HG03378 (cell line): ENCODE measurements at regions not wholly inside any gene's neighbourhood (a gene's known extent, or its start where the extent isn't known, plus 50 kb on each side); places are given as distances from the start of the nearest gene placed in this dataset.
"Not testable (repeated sequence)": the region's sequence is repeated elsewhere in the genome, so short reads cannot be mapped to it uniquely, and the experiment has no call there.

Experiments used
- ATAC-seq: cut with Tn5 transposase; IDR thresholded peaks from one replicate; pipeline ENCODE4 v1.9.1; 2021; ENCODE audit warnings: mild to moderate bottlenecking, moderate library complexity; ENCODE audit not compliant: unreplicated experiment

DNA sequence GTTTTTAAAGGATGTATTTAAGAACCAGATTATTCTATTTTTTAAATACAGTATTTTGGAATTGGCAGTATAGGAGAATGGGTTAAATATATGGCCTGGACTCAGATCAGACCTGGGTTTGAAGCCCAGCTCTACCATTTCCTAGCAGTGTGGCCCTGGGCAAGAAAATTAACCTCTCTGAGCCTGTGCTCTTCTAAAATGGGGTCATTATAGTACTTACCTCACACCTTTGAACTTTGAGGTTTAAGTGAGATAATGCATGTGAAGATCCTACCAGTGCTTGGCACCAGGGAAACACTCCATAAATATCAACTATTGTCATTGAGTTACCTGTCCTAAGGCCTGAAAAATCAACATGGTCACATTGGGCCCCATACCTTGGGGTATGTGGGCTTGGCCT, 93.4 kb upstream of the WSB1 start:
- no peak for ATAC-seq

DNA sequence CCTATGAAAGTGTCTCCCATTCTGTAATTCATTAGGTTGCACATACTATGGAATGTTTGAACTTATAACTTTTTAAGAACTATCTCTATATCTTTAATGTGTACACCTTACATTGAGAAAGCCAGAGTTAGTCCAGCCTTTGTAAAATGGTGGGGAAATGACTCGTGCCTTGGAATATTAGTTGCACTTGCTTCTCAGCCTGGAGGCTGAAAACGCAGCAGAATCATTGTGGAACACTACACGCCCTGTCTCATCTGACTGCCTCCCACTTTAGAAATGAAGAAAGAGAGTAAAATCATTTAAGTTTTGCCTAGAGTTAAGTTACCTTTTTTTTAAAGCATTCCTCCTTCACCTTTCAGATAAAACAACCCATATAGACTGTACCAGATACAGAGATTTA, 90.7 kb upstream of the WSB1 start:
- ATAC-seq = no peak

DNA sequence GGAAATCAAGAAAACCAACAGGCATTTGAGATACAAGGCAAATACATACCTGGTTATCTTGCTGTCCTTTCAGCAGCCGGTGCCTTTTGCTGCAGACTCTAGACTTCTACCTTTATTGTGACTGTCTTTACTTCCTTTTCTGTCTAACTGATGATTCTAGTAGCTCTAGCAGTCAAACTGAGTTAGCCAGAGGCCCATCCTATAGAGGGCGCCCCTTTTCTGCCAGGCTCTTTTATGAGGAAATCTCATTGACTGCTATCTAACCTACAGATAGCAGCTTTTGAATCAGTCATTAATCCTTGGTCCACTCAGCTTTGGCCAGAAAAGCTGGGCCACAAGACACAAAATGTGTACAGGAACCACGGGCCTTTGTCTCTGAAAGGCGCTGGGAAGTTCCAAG, 87.5 kb upstream of the WSB1 start:
- ATAC-seq = no peak

DNA sequence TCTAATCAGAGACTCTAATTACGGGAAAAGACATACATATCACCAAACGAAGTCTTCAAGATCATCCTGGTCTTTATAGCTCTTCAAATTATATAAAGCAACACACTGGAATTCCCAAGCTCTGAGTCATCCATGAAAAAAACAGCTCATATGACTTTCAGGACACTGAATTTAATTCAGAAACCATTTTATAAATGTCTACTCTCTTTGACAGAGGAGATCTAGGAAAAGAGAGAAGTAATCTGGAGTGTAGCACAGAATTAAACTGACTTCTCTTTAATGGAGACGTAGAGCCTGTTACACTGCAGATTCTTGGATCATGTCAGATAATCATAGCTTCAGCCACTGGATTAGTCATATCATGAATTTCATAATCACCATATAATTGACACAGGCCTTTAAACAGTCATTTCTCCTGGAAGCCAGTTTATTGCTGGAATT, 86.8 kb upstream of the WSB1 start:
- no peak for ATAC-seq

DNA sequence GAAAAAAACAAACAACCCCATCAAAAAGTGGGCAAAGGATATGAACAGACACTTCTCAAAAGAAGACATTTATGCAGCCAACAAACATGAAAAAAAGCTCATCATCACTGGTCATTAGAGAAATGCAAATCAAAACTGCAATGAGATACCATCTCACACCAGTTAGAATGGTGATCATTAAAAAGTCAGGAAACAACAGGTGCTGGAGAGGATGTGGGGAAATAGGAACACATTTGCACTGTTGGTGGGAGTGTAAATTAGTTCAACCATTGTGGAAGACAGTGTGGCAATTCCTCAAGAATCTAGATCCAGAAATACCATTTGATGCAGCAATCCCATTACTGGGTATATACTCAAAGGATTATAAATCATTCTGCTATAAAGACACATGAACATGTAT, 85.5 kb upstream of the WSB1 start:
- not testable (repeated sequence) for ATAC-seq

DNA sequence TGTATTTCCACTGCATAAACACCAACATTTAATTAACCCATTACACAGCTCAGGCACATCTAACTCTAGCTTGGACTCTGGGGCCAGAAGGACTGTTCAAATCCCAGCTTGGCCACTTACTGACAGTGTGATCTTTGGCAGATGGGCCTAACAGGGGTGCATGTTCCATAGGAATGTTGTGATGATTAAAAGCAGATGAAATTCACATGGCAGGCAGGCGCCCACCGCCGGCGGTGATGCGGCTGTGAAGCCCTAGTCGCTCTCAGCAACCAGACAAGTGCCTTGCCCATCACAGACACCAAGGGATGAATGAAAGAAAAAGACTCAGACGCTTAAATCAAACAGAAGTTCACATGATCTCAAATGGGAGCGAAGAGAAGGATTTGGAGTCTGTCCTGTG, 84.6 kb upstream of the WSB1 start:
- ATAC-seq = no peak

DNA sequence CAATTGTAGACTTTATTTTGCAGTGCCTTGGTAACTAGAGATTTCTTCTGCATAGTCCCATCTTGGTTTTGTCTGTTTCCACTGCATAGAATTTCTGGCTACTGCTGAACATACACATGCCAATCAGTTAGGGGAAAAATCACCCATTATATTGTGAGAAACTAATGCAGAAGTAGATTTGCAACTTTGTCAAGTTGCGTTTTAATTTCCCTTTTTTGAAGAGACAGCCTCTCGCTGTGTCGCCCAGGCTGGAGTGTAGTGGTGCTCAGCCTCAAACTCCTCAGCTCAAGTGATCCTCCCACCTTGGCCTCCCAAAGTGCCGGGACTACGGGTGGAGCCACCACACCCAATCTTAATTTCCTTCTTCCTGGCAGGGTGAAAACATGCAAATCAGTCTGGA, 83.1 kb upstream of the WSB1 start:
- ATAC-seq = not testable (repeated sequence)

DNA sequence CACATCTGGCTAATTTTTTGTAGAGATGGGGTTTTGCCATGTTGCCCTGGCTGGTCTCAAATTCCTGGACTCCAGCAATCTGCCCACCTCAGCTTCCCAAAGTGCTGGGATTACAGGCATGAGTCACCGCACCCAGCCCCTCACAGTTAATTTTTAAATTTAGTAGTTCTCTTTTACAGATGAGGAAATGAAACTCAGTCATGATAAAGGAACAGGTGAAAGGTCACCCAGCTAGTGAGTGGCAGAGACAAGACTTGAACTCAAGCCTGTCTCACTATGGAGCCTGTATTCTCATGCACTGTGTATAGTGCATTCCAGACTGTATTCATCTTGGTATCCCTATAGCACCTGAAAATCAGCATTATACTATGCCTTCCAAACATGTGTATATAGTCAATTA, 77.1 kb upstream of the WSB1 start:
- ATAC-seq = peak; percentile 34

DNA sequence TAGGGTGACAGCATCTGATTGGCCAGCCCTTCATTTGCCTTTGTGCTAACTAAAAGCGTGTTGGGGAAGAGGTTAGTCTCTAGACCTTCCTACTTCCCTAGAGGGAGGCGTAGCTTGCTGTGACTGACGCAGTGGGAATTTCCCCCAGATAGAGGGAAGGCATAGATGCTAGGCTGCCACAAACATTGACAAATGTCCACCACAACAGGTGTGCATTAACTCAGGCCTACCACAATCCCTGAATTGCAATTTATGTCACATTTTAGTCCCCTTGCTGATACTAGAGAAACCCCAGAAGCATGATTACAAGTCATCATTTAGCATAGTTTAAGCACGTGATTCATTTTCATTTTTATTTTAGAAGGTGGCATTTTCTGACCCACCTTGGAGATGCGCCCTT, 76.3 kb upstream of the WSB1 start:
- peak; percentile 79 for ATAC-seq

DNA sequence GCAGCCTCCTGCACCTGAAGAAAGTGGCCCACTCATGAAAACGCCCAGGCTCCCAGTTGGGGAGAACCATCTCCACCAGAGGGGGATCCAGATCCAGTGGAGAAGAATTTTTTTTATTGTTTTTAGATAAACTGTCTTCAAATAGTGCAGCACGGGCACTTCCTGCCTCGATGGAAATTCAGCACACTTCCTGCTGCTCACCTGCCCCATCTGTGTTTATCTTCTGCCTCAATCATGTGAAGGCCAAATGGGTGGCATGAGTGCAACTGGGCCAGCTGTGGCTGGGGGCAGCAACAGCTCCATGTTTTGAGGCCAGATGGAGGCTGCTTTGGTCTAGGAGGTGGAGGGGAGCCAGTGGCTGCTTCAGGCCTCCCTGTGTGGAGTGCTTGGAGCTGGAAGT, 75.9 kb upstream of the WSB1 start:
- no peak for ATAC-seq

DNA sequence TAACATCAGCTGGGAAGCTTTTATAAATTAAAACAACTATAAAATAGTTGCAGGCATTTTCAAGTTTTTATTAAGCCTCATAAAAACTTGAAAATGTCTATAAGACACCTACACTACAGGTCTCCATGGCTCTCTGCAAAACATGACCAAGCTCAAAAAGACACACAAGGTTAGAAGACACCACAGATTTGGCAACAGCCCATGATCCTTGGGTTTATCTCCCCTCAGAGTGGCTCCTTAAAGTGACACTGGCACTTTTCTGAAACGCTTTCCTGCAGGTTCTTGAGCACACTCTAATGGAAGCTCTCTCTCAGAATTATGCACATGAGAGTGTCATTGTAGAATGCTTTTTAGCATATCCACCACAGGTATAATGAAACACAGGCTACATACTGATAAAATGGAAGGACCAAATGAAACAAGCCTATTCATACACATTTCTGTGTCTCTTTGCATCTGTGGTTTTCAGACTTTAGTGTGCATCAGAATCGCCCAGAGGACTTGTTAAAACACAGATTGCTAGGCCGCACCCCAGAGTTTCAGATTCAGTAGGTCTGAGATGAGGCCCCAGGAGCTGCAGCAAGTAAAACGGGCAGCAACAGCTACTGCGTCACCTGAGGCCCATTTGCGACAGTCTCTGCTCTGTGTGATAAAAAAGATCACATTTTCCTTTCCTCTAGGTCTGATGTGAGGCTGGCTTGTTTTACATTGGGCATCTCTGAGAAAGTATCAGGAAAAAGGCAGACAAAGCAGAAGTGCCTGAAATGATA, 75.0 kb upstream of the WSB1 start:
- ATAC-seq = peak; percentile 61

DNA sequence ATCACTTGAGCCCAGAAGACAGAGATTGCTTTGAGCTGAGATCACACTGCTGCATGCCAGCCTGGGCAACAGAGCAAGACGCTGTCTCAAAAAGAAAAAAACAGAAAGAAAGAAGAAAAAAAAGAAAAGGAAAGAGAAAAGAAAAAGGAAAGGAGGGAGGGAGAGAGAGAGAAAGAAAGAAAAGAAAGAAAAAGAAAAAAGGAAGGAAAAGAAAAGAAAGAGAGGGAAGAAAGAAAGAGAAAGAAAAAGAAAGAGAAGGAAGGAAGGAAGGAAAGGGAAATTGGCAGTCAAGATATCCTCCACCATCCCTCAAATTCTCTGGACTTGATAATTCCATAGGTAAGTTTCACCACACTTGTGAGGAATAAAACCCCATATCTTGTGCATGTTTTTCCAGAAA, 71.4 kb upstream of the WSB1 start:
- ATAC-seq = no peak

DNA sequence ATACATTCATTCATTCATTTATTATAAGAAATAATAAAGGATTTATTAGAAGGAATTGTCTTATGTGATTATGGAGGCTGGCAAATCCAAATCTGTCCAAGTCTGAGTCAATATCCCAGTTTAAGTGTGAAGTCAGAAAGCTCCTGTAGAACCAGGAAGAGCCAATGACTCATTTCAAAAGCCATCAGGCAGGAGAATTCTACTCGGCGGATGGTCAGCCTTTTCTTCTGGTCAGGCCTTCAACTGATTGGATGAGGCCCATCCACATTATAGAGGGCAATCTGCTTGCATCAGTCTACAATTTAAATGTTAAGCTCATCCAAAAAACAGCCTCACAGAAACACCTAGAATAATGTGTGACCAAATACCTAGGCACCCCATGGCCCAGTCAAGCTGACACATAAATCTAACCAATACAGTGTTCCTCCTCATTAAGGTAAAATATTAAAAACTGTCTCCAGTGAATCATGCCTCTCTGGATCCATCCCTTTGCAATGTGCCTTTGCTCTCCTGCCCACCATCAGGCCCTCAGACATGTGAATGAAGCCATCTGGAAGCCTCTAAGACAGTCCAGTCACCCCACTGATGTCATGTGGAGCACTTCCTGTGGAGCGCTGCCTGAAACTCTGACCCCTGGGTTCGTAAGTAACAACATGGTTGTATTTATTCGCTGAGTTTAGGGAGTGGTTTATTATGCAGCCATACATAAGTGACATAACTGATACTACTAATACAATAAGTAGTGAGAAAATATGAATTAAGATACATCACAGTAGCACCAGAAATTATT, 69.2 kb upstream of the WSB1 start:
- ATAC-seq = no peak

DNA sequence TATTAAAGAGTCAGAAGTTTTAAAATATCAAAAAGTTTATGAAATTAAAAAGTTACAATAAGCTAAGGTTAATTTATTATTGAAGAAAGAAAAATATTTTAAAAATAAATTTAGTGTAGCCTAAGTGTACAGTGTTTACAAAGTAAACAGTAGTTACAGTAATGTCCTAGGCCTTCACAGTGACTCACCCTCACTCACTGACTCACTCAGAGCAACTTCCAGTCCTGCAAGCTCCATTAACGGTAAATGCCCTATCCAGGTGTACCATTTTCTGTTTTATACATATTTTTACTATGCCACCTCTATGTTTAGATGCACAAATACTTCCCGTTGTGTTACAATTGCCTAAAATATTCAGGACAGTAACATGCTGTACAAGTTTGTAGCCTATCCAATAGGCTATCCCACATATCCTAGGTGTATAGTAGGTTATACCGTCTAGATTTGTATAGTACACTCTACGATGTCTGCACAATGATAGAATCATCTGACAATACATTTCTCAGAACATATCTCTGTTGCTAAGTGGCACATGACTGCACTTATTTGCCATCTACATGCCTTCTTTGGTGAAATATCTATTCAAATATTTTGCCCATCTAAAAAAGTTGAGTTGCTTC, 67.2 kb upstream of the WSB1 start:
- no peak for ATAC-seq

DNA sequence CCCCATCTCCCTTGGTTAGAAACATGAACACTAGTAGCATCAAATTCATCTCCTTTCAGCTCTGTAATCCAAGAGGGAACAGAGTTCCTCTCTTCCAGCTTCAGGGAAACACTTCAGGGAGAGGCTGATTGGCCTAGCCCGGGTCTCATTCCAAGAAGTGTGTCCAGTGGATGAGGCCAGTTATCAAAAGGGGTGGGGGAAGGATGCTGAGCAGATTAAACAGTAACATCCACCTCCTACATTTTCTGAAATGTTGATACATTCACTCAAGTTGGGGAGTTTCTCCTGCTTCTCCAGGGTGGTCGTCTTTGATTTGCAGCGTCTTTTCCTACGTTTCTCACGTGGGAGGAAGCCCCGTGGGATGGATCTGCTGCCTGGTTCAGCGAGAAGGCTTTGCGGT, 62.9 kb upstream of the WSB1 start:
- no peak for ATAC-seq

DNA sequence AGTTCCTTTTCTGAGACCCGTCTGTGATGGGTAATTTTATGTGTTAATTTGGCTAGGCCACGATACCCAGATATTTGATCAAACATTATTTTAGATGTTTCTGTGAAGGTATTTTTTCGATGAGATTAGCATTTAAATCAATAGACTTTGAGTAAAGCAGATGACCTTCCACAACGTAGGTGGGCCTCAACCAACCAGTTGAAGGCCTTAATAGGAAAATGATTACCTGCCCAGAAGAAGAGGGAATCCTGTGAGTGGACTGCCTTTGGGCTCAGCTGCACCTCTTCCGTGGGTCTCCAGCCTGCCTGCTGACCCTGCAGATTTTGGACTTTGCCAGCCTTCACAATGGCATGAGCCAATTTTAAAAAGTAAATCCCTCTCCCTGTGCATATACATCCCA, 61.6 kb upstream of the WSB1 start:
- ATAC-seq = no peak

DNA sequence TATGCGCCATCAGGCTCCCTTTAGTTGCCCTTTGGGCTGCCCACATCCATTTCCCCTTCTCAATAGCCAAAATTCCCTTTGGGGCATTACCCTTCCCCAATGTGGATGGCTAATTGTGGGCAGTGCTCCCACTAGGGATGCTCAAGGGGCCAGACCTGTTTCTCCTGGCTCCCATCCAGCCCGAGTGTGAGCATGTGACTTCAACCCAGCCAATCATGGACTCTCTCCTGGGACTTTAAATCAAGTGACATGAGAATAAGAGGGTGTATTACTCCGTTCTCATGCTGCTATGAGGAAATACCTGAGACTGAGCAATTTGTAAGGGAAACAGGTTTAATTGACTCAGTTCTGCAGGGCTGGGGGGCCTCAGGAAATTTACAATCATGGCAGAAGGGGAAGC, 60.9 kb upstream of the WSB1 start:
- ATAC-seq = no peak

DNA sequence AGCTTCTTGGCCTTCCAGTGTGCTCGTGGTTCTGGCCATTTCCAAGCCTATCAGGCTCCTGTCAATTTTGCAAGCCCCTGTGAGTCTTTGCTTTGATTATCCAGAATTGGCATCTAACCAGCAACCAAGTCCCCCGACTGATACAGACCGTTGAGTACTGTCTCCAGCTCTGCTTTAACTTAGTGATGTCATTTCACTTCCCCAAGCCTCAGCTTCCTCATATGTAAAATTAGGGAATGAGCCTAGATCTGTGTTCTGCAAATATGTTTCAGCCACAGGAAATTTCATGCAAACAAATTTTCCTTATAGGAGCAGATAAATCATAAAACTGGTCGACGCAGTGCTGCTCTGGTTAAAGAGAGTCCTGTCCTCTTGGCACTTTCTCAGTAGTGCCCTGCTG, 60.1 kb upstream of the WSB1 start:
- ATAC-seq = no peak

DNA sequence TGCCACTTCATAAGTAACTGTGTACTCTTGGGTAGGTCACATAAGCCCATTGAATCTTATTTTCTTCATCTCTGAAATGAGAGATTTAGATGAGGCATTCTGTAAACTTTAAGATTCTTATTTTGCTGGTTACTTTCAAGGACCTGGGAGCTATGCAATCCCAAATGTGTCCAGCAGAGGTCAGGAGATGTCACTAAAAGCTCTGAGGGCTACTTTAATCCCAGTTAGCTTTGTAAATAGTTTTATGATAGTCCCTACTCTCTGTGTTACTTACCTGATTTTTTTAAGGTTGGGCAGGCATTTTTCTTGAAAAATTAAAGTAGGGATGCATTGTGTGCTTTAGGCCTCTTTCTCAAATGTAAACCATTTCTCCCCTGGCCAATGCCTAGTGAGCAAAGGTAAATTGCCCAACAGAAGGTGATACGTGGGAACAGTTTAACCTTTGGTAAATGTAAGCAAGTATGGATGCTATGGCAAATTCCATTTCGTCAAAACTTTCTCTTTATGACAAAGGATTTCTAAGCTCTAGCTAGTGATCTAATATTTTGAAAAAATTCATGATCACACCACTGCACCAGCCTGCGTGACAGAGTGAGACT, 57.1 kb upstream of the WSB1 start:
- ATAC-seq = peak; percentile 35

DNA sequence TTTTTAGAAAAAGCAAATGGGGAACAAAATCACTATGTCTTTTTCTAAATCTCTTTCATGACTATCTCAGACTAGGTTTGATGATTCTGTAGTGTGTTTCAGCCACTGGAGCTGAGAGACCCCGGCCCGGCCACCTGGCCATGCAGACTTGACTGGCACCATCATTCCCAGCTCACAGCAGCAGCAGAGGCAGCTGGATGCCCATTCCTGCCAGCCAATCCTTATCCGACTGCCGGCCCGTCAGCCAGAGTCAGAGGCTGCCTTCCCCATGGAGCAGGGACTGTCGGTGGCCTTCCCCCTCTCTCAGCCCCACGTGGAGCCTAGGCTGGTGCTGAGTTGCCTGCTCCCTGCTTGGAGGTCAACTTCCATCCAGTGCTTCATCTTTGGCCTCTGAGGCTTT, 56.0 kb upstream of the WSB1 start:
- no peak for ATAC-seq

DNA sequence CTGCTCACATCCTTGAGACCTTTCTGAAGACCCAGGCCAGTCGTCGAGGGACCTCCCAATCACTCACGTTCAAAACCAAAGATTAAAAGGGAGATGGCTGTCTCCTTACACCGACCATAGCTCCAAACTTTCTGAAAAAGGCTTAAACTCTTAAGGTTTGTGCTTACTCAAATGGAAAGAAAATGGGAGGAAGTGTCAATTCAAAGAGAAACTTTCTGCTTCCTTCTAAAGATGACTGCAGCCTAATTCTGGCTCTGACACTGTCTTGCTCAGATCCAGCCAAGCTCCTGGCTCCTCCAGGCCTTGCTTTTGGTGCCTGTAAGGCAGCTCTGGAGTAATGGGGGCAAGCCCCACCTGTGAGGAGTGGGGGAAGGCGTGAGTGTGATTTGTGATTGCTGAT, 54.9 kb upstream of the WSB1 start:
- peak; percentile 51 for ATAC-seq

DNA sequence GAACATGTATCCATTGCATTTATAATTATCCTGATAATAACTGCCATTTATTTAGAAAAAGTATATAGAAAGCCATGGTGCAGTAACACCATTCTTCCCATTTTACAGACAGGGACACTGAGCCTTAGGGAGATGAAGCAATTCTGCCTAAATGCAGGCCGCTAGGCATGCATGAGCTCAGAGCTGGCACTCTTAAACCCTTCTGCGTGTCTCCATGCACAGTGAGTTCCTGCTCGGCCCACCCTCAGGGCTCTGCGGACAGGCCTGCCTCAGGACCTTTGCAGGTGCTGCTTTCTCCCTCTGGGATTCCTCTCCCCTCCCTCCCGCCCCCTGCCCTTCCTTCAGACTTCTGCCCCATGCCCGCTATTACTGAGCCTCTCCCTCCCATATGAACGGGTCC, 54.3 kb upstream of the WSB1 start:
- no peak for ATAC-seq
